SK-MEL-5 (cell line): ENCODE measurements at regions not wholly inside any gene's neighbourhood (a gene's known extent, or its start where the extent isn't known, plus 50 kb on each side); places are given as distances from the start of the nearest gene placed in this dataset.

Experiments
- DNase-seq: peaks from one replicate; pipeline ENCODE4 v3.0.0-alpha.2; 2016; ENCODE audit warnings: low read depth, low spot score
- in situ Hi-C: cut with HindIII; loops from 2 replicates; pipeline ENCODE4 v1.10.0; 2016; ENCODE audit warnings: low sequenced_read_pairs, high pct_unique_total_duplicates, low pct_unique_long_range_greater_than_20kb

- in situ Hi-C loops = no loop called here
- DNase-seq = no peak
Observed at GRCh38 chr11:92765082-92765840, 204.2 kb upstream of the MTNR1B start.

GRCh38 chr11:92765965-92766371 is 203.5 kb upstream of the MTNR1B start:
- no peak for DNase-seq
- in situ Hi-C loops = no loop called here

- no peak for DNase-seq
- in situ Hi-C loops = no loop called here
Observed at GRCh38 chr11:92766698-92767097, 202.8 kb upstream of the MTNR1B start.

- in situ Hi-C loops = no loop called here
Observed at GRCh38 chr11:92767416-92767815, 202.0 kb upstream of the MTNR1B start.

GRCh38 chr11:92768121-92768840 is 201.2 kb upstream of the MTNR1B start:
- in situ Hi-C loops = no loop called here
- no peak for DNase-seq

More at GRCh38 chr11:92767416-92767815, 202.0 kb upstream of the MTNR1B start:
- DNase-seq = no peak

- no peak for DNase-seq
- in situ Hi-C loops = no loop called here
Observed at GRCh38 chr11:92769112-92769511, 200.3 kb upstream of the MTNR1B start.

- in situ Hi-C loops = no loop called here
- no peak for DNase-seq
Observed at GRCh38 chr11:92770419-92770818, 199.0 kb upstream of the MTNR1B start.

- in situ Hi-C loops = no loop called here
- no peak for DNase-seq
Observed at GRCh38 chr11:92770981-92771380, 198.5 kb upstream of the MTNR1B start.

- DNase-seq = no peak
- in situ Hi-C loops = no loop called here
Observed at GRCh38 chr11:92771701-92772100, 197.8 kb upstream of the MTNR1B start.

GRCh38 chr11:92775003-92775676 is 194.3 kb upstream of the MTNR1B start:
- DNase-seq = no peak
- in situ Hi-C loops = no loop called here

- no peak for DNase-seq
- in situ Hi-C loops = no loop called here
Observed at GRCh38 chr11:92776676-92777075, 192.8 kb upstream of the MTNR1B start.

- in situ Hi-C loops = no loop called here
- DNase-seq = no peak
Observed at GRCh38 chr11:92779746-92780145, 189.7 kb upstream of the MTNR1B start.

GRCh38 chr11:92781151-92781550 is 188.3 kb upstream of the MTNR1B start:
- no peak for DNase-seq
- in situ Hi-C loops = no loop called here

- in situ Hi-C loops = no loop called here
- DNase-seq = no peak
Observed at GRCh38 chr11:92782806-92783205, 186.6 kb upstream of the MTNR1B start.

GRCh38 chr11:92784331-92784730 is 185.1 kb upstream of the MTNR1B start:
- in situ Hi-C loops = no loop called here
- no peak for DNase-seq

- DNase-seq = no peak
- in situ Hi-C loops = no loop called here
Observed at GRCh38 chr11:92787638-92788037, 181.8 kb upstream of the MTNR1B start.

- in situ Hi-C loops = no loop called here
Observed at GRCh38 chr11:92789761-92790160, 179.7 kb upstream of the MTNR1B start.

GRCh38 chr11:92790366-92790765 is 179.1 kb upstream of the MTNR1B start:
- no peak for DNase-seq
- in situ Hi-C loops = no loop called here

More at GRCh38 chr11:92789761-92790160, 179.7 kb upstream of the MTNR1B start:
- DNase-seq = no peak
